DOHH2 (cell line): ENCODE measurements at regions not wholly inside any gene's neighbourhood (a gene's known extent, or its start where the extent isn't known, plus 50 kb on each side); places are given as distances from the start of the nearest gene placed in this dataset.

Experiments
- EZH2phosphoT487 ChIP-seq: fragments of 200-600 bp; sonication (generic); IDR thresholded peaks from 2 replicates; pipeline ENCODE4 v1.6.1; 2017; ENCODE audit warnings: borderline replicate concordance, mild to moderate bottlenecking, antibody characterized with exemption, low read length, moderate library complexity, mixed read lengths
- TF ChIP-seq, protein P1 (sequence below): fragments of 200-600 bp; sonication (generic); IDR thresholded peaks from one replicate; pipeline ENCODE4 v1.5.1; 2014; ENCODE audit warnings: antibody characterized with exemption, mild to moderate bottlenecking, low read depth, low read length; ENCODE audit not compliant: poor library complexity, severe bottlenecking

DNA sequence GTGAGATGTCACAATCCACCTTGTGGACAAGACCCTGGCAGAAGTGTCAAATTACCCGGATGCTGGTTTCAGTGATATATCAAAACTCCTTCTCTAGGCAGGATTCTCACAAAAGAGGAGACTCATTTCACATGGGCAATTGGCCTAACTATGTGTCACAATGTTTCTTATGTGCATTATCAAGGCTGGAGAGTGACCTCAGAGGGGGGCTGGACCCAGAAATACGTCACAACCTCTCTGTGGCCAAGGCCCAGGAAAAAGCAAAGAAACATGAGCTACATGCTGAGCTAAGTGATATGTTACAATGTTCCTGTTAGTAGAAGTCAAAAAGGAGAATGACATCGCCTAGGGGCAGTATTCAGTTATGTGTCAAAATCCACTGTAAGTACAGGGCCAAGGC, 1031.2 kb upstream of the AMELY start:
- TF ChIP-seq, protein P1, sequence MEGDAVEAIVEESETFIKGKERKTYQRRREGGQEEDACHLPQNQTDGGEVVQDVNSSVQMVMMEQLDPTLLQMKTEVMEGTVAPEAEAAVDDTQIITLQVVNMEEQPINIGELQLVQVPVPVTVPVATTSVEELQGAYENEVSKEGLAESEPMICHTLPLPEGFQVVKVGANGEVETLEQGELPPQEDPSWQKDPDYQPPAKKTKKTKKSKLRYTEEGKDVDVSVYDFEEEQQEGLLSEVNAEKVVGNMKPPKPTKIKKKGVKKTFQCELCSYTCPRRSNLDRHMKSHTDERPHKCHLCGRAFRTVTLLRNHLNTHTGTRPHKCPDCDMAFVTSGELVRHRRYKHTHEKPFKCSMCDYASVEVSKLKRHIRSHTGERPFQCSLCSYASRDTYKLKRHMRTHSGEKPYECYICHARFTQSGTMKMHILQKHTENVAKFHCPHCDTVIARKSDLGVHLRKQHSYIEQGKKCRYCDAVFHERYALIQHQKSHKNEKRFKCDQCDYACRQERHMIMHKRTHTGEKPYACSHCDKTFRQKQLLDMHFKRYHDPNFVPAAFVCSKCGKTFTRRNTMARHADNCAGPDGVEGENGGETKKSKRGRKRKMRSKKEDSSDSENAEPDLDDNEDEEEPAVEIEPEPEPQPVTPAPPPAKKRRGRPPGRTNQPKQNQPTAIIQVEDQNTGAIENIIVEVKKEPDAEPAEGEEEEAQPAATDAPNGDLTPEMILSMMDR = no peak
- no peak for TF ChIP-seq EZH2phosphoT487
